HG03457 (cell line): ENCODE measurements at regions not wholly inside any gene's neighbourhood (a gene's known extent, or its start where the extent isn't known, plus 50 kb on each side); places are given as distances from the start of the nearest gene placed in this dataset.
A peak's percentile ranks its signal among the peaks of the same experiment; 100 is the strongest.
"Not testable (repeated sequence)": the region's sequence is repeated elsewhere in the genome, so short reads cannot be mapped to it uniquely, and the experiment has no call there.

Source experiments
- ATAC-seq: cut with Tn5 transposase; IDR thresholded peaks from one replicate; pipeline ENCODE4 v1.9.1; 2021; ENCODE audit warnings: moderate number of reproducible peaks; ENCODE audit not compliant: unreplicated experiment

GRCh38 chr6:25112322-25112773 lies 166.8 kb upstream of the CARMIL1 start:
- ATAC-seq, result no peak

GRCh38 chr6:25113436-25113835 lies 165.7 kb upstream of the CARMIL1 start:
- ATAC-seq, result no peak

- no peak for ATAC-seq
Observed at GRCh38 chr6:25118038-25118437, 161.1 kb upstream of the CARMIL1 start.

GRCh38 chr6:25121186-25121585 lies 158.0 kb upstream of the CARMIL1 start:
- no peak for ATAC-seq

DNA sequence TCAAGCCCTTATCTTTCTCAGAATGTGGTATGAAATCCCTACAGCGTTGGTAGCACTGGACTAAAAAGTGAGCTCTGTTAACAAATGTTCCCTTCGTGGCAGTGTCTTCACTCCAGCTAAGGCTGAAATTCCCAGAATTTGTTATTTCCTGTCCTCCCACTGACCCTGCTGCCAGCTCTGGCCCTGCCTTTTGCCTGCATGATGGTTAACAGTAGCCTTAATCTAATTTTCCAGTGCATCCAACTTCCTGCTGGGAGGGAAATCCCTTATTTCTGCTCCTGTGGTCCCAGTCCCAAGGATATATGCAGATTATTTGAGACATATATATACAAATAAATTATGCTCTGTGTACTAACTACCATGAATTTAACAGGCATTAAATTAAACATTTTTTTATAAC lies 157.2 kb upstream of the CARMIL1 start:
- ATAC-seq, result no peak

DNA sequence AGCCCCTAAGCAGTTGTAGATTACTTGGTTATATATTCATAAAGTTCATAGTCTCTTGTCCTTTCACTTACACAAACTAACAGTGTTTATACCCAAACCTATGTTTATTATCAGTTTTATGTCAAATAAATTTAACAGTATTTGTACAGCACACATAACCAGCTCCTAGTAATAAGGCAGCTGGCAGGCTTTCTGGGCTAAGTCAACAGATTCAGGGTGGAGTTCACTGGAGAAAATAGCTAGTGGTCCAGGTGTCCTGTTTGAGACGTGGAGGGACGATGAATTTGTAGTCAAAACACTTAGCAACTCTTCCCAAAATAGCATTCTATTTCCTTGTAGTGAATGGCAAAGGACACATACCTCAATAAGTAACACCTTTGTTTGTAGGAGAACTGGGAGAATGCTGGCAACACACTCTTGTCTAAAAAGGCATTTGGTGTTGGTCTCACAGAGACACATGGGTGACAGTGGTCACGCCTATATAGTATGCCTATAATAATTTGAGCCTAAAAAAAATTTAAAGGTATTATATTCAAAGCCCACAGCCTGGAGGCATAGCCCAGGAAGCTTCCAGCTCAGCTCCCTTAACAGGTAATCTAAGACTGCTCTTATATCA lies 156.4 kb upstream of the CARMIL1 start:
- no peak for ATAC-seq

GRCh38 chr6:25124216-25124715 lies 154.9 kb upstream of the CARMIL1 start:
- no peak for ATAC-seq

DNA sequence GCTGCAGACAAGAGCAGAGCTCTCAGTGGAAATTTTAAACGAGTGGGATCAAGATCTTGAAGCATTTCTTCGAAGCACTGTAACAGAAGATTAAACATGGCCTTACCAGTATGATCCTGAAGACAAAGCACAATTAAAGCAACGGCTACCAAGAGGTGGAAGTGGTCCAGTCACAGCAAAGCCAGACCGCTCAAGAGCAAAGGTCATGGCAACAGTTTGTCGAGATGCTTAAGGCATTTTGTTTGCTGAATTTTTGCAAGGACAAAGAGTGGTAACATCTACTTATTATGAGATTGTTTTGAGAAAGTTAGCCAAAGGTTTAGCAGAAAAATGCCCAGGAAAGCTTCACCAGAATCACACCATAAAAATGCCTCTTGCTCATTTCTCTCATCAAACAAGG lies 153.4 kb upstream of the CARMIL1 start:
- ATAC-seq, result no peak

GRCh38 chr6:25127076-25127837 lies 151.9 kb upstream of the CARMIL1 start:
- ATAC-seq, result no peak

DNA sequence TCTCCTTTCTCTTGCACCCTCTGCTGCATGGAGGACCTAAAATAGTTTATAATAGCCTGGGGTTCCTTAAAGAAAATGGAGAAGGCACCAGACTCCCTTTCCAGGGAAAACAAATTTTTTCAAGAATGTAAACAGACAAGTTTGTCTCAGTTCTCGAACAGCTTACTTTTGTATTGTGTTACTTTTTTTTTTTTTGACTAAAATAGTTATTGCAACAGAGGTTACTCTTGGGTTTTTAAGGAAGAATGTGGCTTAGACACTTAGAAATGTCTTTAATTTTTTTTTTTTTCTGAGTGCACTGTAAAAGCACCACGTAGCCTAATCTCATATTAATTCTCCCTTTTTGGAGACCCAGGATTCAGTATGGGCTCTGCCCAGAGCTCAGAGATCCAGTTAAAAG lies 148.7 kb upstream of the CARMIL1 start:
- no peak for ATAC-seq

- no peak for ATAC-seq
Observed at GRCh38 chr6:25132934-25133333, 146.2 kb upstream of the CARMIL1 start.

- ATAC-seq, result no peak
Observed at GRCh38 chr6:25133568-25133967, 145.6 kb upstream of the CARMIL1 start.

DNA sequence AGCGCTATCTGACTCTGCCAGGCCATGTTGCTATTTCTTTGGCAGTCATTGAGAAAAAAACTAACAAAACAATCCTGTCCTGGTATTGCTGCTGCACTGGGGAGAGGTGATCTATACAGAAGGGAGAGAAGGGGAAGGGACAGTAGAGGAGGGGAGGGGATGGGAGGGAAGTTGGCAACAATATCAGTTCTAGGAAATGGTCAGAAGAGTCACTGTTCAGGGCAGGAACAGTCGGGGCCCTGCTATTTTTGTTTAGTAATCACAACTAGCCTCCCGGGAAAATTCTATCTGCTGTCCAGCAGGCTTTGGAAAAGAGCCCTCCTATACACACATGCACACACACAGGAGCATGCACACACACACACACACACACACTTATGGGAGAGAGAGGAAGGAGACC lies 142.3 kb upstream of the CARMIL1 start:
- ATAC-seq, result no peak

DNA sequence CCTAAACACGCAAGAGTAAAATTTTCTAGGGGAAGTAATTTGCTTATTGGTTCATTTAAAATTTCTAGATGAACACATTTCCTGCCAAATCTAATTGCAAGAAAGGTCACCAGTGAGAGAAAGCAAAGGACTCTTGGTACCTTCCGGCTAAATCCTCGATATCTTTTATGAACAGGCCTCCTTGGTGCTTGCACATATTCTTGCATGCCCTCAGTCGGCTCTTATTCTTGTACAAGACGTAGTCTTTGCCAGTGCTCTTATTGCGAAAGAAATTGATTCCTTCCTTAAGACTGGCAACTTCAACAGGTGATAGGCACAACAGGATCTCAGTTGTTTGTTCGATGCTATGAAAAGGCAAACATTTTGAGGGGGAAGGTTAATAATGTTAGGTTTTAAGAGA lies 141.7 kb upstream of the CARMIL1 start:
- ATAC-seq, result no peak

DNA sequence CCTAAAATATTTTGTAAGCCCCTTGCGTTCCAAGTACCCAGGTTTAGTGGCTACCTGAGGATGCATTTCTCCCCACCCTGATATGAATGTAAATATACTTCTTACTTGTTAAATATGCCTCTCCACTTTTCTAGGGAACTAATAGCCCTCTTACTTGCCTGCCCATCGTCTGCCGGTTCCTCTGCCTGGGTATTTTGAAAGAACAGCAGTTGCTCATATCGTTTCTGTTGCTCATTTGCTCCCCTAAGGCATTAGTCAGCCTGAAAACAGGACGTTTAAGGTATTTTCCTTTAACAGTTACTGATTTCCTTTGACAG lies 141.3 kb upstream of the CARMIL1 start:
- no peak for ATAC-seq

DNA sequence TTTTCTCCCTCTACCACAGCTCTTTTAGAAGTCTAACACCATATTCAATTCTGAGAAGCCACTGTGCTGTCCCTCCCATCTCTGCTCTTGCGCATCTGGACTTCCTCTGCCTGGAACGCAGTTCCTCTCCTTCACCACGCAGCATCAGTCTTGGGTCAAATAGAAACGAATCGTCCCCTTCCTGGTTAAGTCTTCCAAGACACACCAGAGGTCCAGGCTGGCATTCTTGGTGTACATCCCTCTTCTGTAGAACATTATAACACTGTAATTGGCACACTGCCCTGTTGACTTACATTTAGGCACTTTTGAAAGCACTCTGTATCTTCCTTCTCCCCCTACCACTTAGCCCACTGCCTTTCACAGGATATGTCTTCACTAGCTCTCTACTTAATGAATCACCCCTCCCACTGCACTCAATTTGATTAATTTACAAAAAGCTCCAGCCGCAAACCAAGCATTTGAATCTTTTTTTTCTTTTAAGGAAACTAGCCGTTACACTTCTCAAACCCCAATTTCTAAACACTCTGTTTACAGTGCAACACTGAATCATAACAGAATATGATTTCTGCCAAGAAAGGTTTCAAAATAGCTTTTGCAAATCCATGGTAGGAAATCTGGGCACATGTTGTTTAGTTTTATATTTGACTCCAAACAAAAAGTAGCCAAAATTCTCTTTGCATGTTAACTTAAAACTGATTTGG lies 140.8 kb upstream of the CARMIL1 start:
- peak; percentile 89 for ATAC-seq

DNA sequence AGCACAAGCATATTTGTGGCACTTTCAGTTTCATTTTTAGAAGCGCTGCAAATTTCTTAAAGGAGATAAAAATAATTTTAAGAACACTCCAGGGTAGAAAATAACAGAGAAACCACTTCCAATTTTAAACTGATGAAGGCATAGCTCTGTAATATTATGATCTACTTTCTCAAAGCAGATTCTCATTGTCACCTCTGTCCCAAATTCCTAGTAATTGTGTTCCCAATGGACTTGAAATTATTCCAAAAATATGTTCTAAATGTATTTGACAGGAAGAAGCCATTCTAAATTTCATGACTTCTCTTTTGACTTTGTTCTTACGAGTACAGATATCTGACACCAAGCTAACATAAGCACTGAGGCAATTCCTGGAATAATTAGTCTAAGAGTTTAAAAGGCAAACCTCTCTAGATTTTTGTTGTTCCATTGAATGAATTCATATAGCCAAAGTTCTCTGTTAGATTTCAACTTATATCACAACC lies 140.2 kb upstream of the CARMIL1 start:
- no peak for ATAC-seq

DNA sequence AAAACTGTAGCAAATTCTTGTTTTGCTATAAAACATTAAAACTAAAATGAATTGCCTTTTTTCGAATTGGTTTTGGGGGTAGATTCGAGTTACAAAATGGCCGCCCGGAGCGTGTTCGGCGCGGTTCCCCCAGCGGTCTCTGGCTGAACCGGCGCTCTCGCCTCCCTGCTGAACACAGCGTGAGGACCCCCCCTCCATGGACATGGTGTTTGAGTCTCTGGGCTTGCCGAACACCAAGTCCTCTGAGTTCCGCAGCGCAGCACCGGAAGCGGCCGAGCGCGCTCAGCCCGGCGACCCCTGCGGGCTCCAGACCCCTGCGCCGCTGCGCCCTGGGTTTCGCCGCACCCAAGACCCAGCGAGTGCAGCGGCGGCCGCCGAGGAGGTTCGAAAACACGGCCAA lies 139.6 kb upstream of the CARMIL1 start:
- not testable (repeated sequence) for ATAC-seq

GRCh38 chr6:25142506-25142905 lies 136.7 kb upstream of the CARMIL1 start:
- ATAC-seq, result no peak

DNA sequence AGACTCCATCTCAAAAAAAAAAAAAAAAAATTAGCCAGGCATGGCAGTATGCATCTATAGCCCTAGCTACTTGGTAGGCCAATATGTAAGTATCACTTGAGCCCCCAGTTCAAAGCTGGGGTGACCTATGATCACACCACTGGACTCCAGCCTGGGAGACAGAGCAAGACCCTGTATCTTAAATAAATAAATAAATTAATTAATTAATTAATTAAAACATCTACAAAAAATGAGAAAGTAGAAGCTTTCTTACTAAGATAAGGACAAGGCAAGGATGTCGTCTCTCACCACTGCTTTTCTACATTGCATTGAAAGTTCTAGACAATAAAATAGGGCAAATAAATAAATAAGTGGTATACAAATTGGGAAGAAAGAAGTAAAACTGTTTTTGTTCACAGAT lies 134.3 kb upstream of the CARMIL1 start:
- no peak for ATAC-seq

- peak; percentile 86 for ATAC-seq
Observed at GRCh38 chr6:25147223-25147622, 132.0 kb upstream of the CARMIL1 start.

DNA sequence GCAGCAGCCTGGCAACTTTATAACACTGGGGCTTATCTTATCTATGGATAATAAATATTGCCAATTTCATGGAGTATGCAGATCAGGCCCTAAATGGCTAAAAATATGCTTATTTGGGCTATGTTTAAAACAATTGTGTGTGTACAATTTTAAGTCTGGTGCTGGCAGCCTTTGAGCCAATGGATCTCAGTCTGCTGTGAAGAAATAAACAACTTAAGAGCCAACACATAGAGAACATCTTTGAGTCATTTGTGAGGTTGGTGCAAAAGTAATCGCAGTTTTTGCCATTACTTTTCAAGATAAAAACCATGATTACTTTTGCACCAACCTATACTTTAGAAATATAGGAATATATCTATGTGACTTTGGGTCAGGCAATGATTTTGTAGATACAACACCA lies 129.1 kb upstream of the CARMIL1 start:
- no peak for ATAC-seq
